Prostate gland (tissue), 2 donors: ENCODE measurements at regions not wholly inside any gene's neighbourhood (a gene's known extent, or its start where the extent isn't known, plus 50 kb on each side); places are given as distances from the start of the nearest gene placed in this dataset.

Source experiments
- DNase-seq: peaks from one replicate; pipeline ENCODE4 v3.0.0-alpha.2; 2019; ENCODE audit warnings: low spot score
- H3K27ac ChIP-seq, 2 donors: fragments of 200-600 bp; sonication (generic); 2 replicates each; pipeline ENCODE4 v1.5.1; 2017 to 2019
- H3K27me3 ChIP-seq: fragments of 200-600 bp; sonication (generic); replicated peaks from 2 replicates; pipeline ENCODE4 v1.5.1; 2019; ENCODE audit not compliant: insufficient read depth
- H3K36me3 ChIP-seq, 2 donors: fragments of 200-600 bp; sonication (generic); 1 replicate in 1 of 2; 2 replicates in 1 of 2; pipeline versions ENCODE4 v1.5.1 to v1.8.1; 2017 to 2019
- H3K4me1 ChIP-seq: fragments of 200-600 bp; sonication (generic); replicated peaks from 2 replicates; pipeline ENCODE4 v1.5.1; 2019
- H3K4me3 ChIP-seq, 2 donors: fragments of 200-600 bp; sonication (generic); 2 replicates each; pipeline ENCODE4 v1.5.1; 2017 to 2019
- H3K9me3 ChIP-seq: fragments of 200-600 bp; sonication (generic); 2 replicates; pipeline ENCODE4 v1.5.1; 2017
- CTCF ChIP-seq, 4 experiments: fragments of 200-600 bp in 2 of 4; fragments of 450-650 bp in 2 of 4; sonication (generic) in 2 of 4; IDR thresholded peaks; 1 replicate in 3 of 4; 2 replicates in 1 of 4; pipeline ENCODE4 v1.5.1; 2016 to 2019; ENCODE audit warnings: antibody characterized with exemption in 4 of 4, mild to moderate bottlenecking in 2 of 4, moderate library complexity in 2 of 4
- POLR2A ChIP-seq: fragments of 450-650 bp; IDR thresholded peaks from one replicate; pipeline ENCODE4 v1.6.1; 2016; ENCODE audit warnings: antibody characterized with exemption, mild to moderate bottlenecking
- POLR2AphosphoS5 ChIP-seq: sonication (generic); formaldehyde crosslinking; IDR thresholded peaks from one replicate; pipeline ENCODE4 v1.6.1; 2017; ENCODE audit warnings: antibody characterized with exemption
- WGBS: methylation state at CpG from one replicate; pipeline ENCODE4 v1.1.5; 2018; 5-methylcytosine and 5-hydroxymethylcytosine counted together
- intact Hi-C: fragments of 100-400 bp; cut with DNase I; formaldehyde crosslinking; loops from one replicate; pipeline ENCODE4 v1.14.2; 2022

DNA sequence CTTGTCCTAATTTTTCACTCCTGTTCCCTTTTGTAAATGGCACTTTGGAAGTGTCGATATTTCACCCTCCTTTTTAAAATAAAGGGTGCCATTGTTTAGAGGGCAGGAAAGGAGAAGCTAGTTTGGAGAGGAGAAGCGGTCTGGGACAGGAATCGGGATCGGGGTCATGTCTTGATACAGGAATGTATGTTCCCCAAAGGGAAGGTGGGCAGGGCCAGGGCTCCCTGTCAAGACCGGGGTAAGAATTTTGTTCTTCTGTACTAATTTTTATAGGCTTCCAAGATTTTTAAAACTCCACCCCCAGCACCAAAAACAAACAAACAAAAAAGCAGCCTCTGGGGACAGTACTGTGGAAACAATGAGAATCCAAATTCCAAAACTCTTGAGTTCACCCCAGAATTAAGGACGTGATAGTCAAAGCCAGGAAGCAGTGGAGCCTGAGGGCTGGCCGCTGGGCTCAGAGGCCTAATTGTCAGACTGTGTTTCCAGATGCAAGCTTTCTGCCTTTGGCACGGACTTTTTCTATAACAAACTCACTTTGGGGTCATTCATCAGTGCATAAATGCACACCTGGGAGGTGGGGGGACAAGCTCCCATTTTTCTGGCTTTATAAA is 250.4 kb upstream of the SIX2 start:
- Histone ChIP-seq H3K27ac (no peak overlapping the region), H3K4me1 (peaks cover 20% of the 10 kb centered on the region), H3K27me3 (no peaks in the 10 kb centered on the region), H3K9me3 (no peaks in the 10 kb centered on the region), H3K36me3 (no peaks in the 10 kb centered on the region), H3K4me3 (no peak overlapping the region)
- DNase-seq = no peak
- intact Hi-C loops = loop anchor here (10.0 kb wide), 1 partner anchor 245 kb away; no protein-coding TSS in a partner anchor
- WGBS = 38% methylated on average over 8 of the region's 8 CpGs
- TF ChIP-seq POLR2AphosphoS5 (no peak), CTCF (IDR thresholded peaks at IDR 0.05) (no peak), POLR2A (no peak)

- Histone ChIP-seq H3K27me3 (no peaks in the 10 kb centered on the region), H3K9me3 (no peaks in the 10 kb centered on the region), H3K4me3 (no peak overlapping the region), H3K4me1 (peaks cover 20% of the 10 kb centered on the region), H3K27ac (no peak overlapping the region), H3K36me3 (no peaks in the 10 kb centered on the region)
- no peak for DNase-seq
- intact Hi-C loops = no loop called here
- TF ChIP-seq POLR2A = no peak
- TF ChIP-seq POLR2AphosphoS5 = no peak
- TF ChIP-seq CTCF (IDR thresholded peaks at IDR 0.05) = no peak
- 17% methylated on average over 8 of the region's 8 CpGs for WGBS
Measured at GRCh38 chr2:45259138-45259537, 249.9 kb upstream of the SIX2 start.

DNA sequence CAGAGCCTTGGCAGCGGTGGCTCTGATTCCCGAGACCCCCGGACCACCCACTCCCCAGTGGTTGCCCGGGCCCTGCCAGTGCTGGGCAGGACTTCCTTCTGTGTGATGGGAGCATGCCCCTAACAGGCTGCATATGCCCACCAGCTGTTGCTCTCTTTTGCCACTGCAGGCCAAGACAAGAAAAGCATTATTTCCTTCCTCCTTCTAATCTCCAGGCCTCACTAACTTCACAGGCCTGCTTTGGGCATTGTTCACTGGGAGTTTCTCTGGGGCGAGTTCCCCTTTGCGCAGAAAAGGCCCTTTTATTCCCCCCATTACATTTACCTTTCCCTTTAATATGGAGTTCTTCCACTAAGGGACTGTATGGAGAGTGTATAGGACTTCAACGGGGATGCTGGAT is 249.1 kb upstream of the SIX2 start:
- TF ChIP-seq POLR2AphosphoS5 (no peak), CTCF (IDR thresholded peaks at IDR 0.05) (no peak), POLR2A (no peak)
- no peaks in the 10 kb centered on the region for H3K9me3 ChIP-seq
- H3K4me3 ChIP-seq = no peak overlapping the region
- DNase-seq = no peak
- H3K27me3 ChIP-seq = no peaks in the 10 kb centered on the region
- intact Hi-C loops = no loop called here
- no peak overlapping the region for H3K27ac ChIP-seq
- WGBS = 55% methylated on average over 7 of the region's 7 CpGs
- H3K36me3 ChIP-seq = no peaks in the 10 kb centered on the region
- H3K4me1 ChIP-seq = peaks cover 20% of the 10 kb centered on the region

GRCh38 chr2:45257820-45258219 is 248.6 kb upstream of the SIX2 start:
- no peaks in the 10 kb centered on the region for H3K9me3 ChIP-seq
- H3K27ac ChIP-seq = no peak overlapping the region
- no peaks in the 10 kb centered on the region for H3K27me3 ChIP-seq
- WGBS = 48% methylated on average over 11 of the region's 11 CpGs
- H3K36me3 ChIP-seq = no peaks in the 10 kb centered on the region
- no peak for TF ChIP-seq CTCF (IDR thresholded peaks at IDR 0.05)
- TF ChIP-seq POLR2A = no peak
- TF ChIP-seq POLR2AphosphoS5 = no peak
- H3K4me3 ChIP-seq = no peak overlapping the region
- H3K4me1 ChIP-seq = peaks cover 20% of the 10 kb centered on the region
- intact Hi-C loops = no loop called here
- no peak for DNase-seq

DNA sequence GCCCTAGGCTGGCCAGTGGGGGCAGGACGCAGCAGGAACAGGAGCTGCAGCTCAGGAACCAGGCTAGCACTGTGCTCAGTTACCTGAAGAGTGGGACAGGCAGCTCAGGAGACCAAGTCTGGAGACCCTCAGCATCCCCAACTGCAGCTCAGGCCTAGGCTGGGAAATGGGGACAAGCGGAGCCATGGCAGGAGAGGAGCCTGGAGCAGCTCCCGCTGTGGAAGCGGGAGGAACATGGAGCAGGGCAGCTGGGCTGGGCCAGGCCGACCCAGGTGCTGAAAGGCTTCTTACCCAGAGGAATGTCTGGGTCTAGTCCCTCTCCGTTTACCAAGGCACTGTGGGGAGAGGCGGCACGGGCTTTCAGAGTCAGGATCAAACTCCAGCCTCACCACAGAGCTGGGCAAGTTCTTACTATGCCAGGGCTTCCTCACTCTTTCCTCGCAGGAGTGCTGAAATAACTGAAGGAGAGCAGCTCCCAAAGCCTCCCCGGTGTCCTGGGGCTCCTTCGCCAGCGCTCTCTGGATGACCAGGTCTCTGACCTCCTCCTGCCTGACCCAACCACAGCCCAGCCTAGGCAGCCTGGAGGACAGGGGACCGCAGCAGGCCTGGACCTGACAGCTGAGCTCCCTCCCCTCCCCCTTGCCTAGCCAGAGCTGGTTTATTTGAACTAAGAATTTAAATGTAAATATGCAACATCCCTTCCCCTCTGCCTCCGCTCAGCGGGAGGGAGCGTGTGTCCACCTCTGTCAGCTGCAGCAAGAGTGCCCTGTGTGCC is 247.8 kb upstream of the SIX2 start:
- TF ChIP-seq POLR2AphosphoS5 (peak; percentile 43), CTCF (IDR thresholded peaks at IDR 0.05) (no peak)
- Histone ChIP-seq H3K27me3 (no peaks in the 10 kb centered on the region), H3K4me3 (no peak overlapping the region), H3K36me3 (no peaks in the 10 kb centered on the region), H3K9me3 (no peaks in the 10 kb centered on the region), H3K4me1 (peaks cover 20% of the 10 kb centered on the region), H3K27ac (no peak overlapping the region)
- intact Hi-C loops = no loop called here
- WGBS = 70% methylated on average over 16 of the region's 16 CpGs
- peak; percentile 48 for DNase-seq
